Thyroid gland (tissue), 4 donors: ENCODE measurements at regions not wholly inside any gene's neighbourhood (a gene's known extent, or its start where the extent isn't known, plus 50 kb on each side); places are given as distances from the start of the nearest gene placed in this dataset.

Source experiments
- CTCF ChIP-seq, 6 experiments: fragments of 200-600 bp in 3 of 6; fragments of 450-650 bp in 3 of 6; sonication (generic) in 3 of 6; IDR thresholded peaks; one replicate each; pipeline ENCODE4 v1.5.1; 2016 to 2019; ENCODE audit warnings: antibody characterized with exemption in 6 of 6, mild to moderate bottlenecking in 2 of 6, inconsistent platforms in 1 of 6, moderate library complexity in 1 of 6
- POLR2A ChIP-seq, 2 donors: fragments of 450-650 bp; IDR thresholded peaks; one replicate each; pipeline ENCODE4 v1.6.1; 2017; ENCODE audit warnings: antibody characterized with exemption in 2 of 2, mild to moderate bottlenecking in 2 of 2, moderate library complexity in 1 of 2

GRCh38 chr15:88400084-88400483, 67.1 kb downstream of the MRPL46 start:
- TF ChIP-seq CTCF (IDR thresholded peaks at IDR 0.05) (no peak), POLR2A (IDR thresholded peaks at IDR 0.05) (no peak)
